ENCODE measurements at regions not wholly inside any gene's neighbourhood (a gene's known extent, or its start where the extent isn't known, plus 50 kb on each side); places are given as distances from the start of the nearest gene placed in this dataset.
"Not testable (repeated sequence)": the region's sequence is repeated elsewhere in the genome, so short reads cannot be mapped to it uniquely, and the experiment has no call there.

DNA sequence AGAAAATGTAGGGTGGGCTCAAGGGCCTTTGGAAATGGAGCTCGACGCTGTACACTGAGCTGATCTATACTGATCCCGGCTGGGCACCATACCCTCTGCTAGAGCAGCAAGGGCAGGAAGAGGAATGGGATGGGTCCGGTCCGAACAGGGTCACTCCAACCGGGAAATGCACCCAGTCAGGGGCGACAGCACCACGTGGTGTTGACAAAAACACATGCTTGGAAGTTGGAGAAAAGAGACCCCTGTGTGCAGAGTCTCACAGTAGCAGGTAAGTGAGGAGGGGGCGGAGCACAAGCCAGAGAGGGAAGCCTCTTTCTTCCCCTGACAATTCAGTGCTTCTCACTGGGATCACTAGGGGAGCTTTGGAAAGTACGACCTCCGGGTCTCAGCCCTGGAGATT lies 84.1 kb upstream of the ASB18 start:
- no peak for DNase-seq (ENCODE audit: low spot score)

DNA sequence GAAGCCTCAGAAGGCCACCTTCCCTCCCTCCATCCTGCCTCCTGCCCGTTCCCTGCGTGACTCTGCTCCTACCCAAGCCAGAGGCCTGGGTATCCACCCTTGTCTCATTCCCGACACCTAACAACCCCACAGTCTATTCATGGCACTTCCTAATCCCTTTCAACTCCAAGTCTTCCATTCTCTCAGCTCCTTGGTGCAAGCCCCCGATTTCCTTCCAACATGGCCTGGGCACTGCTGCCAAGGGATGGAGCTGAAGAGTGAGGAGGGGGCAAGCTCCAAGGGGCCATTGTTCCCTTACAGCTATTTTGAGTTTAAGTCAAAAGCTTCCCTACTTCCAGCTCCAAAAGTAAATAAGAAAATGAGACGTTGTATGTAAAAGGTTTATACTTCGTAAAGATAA lies 84.8 kb upstream of the ASB18 start:
- DNase-seq (ENCODE audit: low spot score): no peak

DNA sequence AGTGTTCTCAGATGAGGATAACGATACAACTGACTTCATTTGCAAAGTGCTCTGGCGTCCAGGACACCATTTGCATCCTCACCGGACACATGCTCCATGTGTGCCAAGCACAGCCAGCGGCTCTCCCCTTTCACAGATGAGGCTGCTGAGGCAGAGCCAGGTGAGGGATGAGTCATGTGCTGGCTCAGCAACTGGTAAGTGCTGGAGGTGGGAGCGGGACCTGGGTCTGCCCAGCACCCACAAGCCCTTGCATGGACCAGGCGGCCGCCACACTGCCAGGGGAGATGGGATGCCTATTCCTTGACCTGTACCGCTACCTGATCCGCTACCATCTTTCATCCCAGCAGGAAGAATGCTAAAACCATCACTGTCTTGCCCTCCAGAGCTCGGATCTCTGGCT lies 86.2 kb upstream of the ASB18 start:
- no peak for DNase-seq (ENCODE audit: low spot score)

DNA sequence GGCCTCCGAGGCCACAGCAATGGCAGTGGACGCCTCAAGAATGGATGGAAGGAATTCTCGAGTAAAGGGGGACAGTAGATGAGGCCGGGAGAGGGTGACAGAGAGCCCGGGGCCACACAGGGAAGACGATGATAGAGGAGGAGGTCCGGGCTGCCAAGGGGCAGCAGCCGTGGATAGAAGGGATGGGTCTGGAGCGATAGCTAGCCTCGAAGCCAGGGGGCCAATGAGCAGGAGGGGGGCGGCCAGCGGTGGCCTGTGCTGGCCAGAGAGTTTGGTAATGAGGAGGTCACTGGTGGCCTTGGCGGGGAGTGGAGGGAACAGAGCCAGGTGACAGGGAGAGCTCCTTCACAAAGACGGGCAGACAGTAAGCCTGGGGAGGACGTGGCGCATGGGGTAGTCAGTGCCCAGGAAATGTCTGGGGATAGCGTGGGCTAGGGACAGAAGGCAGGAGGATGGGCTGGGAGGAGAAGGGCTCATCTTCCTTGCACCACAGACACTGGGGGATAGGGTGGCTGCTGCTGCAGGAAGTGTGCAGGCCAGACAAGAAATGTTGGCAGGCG lies 87.8 kb upstream of the ASB18 start:
- no peak for DNase-seq (ENCODE audit: low spot score)

DNA sequence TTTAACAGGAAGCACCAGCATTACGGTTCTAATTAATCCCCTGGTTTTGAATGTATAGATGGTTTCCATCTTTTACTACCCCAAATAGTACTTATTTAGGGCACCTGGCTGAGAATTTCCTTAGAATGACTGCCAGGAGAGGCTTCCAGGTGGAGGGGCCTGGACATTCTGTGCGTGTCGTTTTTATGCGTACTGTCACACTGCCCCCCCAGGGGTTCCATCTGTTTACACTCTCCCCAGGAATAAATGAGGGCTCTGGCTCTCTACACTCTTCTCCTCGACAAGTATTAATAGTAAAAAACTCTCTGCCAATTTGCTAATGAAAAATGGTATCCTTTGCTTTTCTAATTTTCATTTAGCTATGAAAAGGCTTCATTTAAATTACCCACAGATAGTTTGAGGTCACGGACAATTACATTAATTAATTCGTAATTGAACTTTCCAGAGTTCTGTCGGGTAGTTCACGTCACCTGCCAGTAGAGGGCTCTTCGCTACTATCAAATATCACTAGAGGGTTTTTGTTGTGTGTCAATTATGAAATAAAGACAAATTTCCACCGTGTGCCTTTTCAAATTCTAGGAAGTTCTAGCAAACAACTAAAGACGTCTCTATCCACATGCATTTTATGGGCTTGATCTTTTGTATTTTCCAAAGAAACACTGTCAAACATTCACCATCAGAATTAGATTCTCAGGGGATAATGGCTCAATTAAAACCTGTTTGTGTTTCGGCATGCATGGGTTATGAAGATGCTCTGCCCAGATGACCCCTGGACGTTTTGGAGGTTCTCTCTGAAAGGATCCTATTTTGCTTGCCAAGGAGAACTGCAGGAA lies 88.8 kb upstream of the ASB18 start:
- DNase-seq (ENCODE audit: low spot score): peak; percentile 5

DNA sequence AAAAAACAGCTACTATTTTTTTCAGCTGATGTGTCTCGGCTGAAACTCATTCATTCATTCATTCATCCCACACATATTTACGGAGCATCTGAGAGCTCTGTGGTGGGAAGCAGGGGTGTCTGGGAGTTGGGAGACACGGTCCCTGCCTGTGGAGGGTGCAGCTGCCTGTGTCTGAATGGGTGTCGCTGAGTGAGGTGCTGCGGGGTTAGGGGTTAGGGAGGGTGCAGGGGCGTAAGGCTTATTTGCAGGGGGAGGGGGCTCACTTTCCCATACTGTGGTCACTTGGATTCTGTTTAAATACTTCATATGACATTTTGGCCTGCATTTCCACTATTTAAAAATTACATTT lies 89.4 kb upstream of the ASB18 start:
- no peak for DNase-seq (ENCODE audit: low spot score)

DNA sequence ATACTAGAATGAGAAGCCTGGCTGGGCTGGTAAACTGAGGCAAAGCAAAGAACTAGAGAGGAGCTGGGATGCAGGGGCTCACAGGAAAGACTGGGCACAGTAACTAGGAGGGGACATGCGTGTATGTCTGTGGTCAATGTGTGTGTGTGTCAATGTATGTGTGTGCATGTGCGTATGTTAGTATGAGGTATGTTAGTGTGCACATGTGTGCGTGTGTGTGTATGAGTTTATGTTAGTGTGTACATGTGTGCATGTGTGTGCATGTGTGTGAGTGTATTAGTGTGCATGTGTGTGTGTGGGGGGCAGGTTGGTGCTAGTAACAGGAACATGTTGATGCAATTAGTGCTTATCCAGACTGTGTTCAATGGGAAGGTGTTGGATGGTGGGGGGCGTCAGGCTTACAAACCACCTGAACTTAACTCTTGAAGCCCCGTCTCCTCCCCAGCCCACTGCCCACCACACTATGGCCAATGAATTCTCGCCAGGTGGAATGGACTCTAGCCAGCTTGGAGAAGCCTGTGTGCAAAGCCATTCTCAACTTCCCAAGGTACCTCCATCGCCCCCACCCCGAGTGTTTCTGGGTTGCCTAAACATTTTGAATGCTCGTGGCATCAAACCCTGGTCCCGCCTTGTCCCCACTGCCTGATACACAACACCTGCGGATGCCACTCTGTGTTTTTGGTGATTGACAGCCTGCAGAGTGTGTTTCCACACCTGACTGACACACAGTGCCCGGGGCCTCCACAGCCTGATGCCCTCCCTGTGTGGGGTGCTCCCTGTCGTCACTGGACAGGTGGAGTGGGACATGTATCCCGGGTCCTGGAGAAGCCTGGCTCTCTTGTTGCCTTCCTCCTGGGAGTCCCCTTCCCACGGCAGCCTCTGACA lies 90.1 kb upstream of the ASB18 start:
- DNase-seq (ENCODE audit: low spot score): no peak

DNA sequence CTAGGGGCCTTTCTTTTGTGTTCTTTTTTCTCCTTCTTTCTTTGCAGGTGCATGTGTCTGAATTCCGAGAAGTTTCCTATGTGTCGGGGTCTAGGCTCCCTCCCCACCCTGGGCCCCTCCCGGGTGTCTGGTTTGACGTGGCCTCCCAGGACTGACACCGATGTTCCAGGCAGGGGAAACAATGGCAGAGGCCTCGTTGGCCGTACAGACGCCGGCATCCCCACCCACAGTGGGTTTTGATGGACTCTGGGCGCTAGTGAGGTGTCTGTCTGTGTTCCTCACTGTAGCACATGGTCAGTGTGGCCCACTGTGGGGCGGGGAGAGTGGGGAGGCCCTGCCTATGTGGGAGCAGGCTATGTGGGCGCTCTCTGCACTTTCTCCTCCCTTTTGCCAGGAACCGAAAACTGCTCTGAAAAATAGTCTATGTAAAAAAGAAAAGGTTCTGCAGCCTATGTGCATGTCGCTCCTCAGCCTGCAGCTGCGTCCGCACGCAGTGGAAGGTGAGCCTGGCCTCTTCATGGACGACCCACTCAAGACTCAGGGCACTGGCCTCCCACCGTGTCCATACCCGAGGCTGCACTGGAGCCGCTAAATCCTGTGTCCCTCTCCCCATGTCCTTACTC lies 90.9 kb upstream of the ASB18 start:
- DNase-seq (ENCODE audit: low spot score): no peak

DNA sequence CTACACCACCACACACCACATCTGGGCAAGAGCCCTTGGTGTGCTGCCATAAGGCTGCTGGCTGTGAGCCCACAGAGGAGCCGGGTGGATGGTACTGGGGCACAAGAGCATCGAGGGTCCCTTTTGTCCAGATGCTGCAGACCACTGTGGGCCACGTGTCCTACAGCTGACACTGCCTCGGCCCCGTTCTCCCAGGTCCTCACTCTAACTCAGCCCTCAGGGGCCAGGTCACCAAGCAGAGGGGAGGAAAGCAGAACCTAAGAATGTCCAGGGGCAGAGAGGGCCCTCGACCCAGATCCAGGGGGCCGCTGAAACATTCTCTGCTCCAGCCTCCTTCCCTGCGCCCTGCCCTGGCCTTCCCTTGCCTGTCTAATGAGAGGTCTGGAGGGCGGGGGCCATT lies 91.7 kb upstream of the ASB18 start:
- no peak for DNase-seq (ENCODE audit: low spot score)

DNA sequence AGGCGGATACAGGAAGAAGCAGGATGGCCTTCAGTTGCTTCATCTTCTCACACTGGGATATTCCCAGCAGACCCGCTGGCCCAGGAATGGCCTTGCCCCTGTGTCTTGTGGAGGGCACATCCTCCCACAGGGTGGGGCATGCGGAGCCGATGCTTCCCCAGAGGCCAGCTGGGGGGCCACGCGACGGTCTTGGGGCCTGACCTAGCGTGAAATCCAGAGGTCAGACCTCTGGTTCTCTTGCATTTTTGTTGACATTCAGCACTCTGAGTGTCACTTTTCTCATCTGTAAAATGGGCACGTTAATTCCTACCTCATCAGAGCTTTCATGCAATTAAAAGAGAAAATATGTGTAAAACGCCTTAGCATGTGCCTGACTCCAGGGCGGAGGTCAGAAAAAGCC lies 92.1 kb upstream of the ASB18 start:
- not testable (repeated sequence) for DNase-seq (ENCODE audit: low spot score)

DNA sequence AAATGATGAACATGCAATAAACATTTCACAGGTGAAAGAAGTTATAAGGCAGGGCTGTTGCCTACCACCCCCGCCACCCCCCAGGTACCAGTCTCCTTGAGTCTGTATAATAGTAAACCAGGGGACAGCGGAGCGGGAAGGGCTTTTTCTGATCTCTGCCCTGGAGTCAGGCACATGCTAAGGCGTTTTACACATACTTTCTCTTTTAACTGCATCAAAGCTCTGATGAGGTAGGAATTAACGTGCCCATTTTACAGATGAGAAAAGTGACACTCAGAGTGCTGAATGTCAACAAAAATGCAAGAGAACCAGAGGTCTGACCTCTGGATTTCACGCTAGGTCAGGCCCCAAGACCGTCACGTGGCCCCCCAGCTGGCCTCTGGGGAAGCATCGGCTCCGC lies 94.3 kb upstream of the ASB18 start:
- DNase-seq (ENCODE audit: low spot score): not testable (repeated sequence)

DNA sequence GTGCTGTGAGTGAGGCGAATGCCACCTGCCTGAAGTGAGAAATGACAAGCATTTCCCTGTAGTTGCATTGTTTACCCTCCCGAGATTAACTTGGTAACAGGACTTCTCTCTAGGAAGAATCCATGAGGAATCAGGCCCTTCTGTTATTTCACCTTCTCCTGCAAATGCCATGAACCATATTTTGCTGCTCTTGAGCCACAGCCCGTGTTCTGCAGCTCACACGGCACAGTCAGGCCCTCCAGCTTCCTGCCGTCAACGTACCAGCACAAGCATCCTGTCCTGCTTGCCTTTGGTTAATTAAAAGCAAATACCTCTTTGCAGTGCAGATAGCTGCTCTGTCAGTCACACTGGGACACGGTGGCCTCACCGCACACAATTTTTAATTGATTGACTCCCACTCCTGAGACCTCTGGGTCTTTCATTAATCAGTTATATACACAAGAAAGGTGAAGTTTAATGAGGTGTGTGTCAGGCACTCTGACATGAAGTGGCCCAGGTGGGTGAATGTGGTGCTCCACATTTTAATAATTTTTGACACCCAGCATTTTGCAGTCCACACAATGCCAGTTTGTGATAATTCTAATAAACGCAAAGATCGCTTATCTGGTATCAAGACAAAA lies 95.3 kb upstream of the ASB18 start:
- no peak for DNase-seq (ENCODE audit: low spot score)

DNA sequence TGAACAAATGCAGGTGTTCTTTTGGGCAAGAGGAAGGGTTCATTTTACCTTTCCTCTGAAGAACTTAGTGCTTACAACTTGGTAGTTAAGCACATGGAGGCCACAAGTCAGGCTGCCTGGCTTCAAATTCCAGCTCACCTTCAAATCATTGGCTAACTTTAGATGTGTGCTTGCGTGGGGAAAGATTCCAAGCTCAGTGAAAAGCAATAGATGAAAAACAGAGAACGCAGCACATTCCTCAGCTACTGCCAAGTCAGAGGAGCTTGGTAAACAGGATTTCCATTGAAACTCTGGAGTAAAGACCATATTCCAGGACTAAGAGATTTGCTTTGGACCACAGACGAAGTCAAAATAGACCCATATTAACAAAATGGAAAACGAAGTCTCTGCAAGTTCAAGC lies 96.3 kb upstream of the ASB18 start:
- DNase-seq (ENCODE audit: low spot score): no peak

DNA sequence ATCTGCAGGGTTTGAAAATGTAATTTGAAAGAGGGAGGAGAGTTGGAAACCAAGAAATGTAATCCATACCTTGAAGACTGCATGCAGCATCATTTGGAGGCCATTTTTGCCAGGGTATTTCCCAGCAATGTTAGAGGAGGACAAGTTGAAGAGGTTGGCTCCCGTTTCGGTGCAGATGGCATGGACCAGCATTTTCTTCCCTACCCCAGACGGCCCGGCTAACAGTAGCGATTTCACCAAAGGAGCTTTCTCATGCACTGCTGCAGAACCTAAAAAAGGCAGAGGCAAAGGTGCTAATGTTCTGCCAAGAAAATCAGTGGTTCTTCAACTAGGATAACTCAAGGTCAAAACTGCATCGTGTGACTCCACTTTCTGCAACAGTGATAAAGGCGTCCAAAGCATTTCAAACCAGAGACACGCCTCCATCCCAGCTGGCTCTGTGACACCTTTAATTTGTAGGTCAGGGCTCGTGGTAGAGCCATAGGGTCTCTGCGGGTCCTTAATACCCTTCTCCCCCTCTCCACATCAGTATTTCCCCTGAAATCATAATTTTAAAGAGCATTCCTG lies 99.6 kb upstream of the ASB18 start:
- no peak for DNase-seq (ENCODE audit: low spot score)

DNA sequence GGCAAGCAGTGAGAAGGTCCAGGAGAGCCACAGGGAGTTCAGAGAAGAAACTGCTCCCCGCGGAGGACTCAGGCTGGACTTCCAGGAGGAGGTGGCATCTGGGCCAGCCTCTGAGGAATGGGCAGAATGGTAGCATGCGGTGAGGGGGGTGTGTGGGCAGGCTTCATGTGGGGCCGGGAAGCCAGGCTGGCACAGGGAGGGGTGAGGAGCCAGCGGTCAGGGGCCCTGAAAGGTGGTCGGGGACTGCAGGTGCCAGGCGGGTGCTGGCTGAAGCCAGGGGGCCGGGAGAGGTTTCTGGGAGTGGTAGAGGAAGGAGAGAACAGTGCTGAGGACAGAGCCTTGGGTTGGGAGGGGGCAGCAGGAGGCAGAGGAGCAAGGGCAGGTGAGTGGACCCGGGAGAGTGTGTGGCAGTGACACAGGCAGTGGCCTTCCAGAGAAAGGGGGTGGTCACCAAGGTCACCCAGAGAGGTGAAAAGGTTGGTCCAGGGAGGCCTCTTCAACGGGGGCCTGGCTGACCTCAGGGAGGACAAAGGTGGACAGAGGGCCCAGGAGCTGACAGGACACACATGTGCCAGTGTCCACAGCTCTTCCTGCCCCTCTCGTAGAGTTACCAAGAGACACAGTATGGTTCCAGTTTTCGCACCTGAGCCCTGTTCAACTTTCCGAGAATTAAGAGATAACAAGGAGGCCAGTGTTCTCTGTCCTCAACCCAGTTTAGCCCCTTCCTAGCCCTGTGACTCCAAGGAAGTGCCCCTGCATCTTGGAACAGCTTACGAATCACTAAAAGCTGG lies 101.2 kb upstream of the ASB18 start:
- no peak for DNase-seq (ENCODE audit: low spot score)

DNA sequence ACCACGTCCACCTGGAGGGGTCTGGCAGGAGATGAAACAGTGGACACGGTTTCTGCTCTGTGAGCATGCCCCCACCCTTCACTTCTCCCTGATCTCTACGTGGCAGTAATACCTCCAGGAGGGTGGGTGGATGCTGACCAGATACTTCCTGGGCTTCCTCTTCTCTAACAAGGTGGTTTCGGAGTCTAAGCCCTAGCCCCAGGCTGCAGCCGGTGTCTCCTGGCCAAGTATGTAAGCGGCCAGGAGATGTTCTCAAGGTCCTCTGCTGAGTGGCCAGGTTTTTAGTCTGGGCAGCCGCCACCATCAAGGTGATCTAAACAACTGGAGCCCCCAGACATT lies 101.8 kb upstream of the ASB18 start:
- DNase-seq (ENCODE audit: low spot score): no peak

DNA sequence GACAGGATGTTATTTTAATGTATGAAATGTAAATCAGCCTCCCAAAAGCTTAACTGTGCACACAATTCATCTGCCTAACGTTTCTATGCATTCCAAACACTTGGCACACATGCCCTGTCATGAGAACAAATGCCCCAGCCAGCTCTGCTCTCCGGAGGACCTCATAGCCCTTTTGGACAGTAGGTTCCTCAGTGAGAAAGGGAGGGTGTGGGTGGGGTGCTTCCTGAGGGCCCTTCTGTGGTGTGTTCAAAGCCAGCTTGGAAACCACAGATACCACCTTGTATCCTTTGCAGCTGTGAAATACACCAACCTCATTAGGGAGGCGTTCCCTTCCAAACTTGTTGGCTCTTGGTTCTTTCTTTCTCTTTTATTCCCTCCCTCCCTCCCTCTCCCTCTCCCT lies 102.2 kb upstream of the ASB18 start:
- no peak for DNase-seq (ENCODE audit: low spot score)

DNA sequence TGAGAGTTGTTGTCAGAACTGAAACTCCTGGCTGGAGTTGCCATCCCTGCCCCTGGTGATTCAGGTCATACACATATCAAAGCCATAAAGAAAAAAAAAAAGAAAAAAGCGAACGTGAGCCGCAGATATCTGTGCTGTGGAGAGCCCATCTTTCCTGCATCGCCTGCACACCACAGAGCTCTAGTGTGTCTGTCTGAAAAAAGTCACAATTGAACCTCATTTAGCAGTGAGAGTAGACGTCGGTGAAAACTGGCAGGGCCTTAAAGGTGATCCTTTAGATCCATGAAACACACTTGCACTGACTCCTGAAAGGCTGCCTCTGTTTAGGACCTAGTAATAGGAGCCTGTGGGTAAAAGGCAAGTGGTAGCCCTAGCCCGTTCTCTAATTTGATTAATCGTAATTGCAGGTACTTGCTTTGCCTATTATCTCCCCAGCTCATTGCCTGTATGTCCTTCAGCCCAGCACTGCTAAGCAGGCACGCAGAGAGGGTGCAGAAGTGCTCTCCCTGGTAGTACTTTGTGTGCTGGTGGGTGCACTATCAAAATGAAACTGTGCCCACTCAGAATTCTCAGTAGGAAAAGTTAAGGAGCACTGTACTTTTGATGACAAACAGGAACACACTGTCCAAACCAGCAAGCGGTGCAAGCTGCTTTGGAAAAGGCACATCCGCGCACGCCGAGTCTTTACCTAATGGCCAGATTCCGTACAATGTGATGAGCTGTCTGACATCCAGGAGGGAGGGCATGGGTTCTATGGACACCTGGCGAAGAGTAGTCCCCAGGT lies 103.5 kb upstream of the ASB18 start:
- DNase-seq (ENCODE audit: low spot score): no peak

DNA sequence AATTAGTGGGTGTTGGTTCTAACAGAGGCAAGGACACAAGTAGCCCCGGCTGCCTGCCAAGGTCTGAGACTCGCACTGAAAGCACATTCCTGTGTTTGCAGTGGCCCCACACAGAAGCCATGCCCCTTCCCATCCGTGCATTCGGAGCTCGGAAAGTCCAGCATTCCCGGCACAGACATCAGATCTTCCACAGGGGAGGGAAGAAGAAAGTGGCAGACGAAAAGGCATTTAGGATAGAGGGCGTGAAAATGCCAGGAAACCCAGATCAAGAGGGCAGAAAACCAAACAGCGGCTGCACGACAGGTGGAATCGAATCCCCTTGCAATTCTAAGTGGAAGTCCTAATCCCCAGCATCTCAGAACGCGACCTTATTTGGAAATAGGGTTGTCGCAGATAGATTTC lies 105.5 kb upstream of the ASB18 start:
- DNase-seq (ENCODE audit: low spot score): no peak

DNA sequence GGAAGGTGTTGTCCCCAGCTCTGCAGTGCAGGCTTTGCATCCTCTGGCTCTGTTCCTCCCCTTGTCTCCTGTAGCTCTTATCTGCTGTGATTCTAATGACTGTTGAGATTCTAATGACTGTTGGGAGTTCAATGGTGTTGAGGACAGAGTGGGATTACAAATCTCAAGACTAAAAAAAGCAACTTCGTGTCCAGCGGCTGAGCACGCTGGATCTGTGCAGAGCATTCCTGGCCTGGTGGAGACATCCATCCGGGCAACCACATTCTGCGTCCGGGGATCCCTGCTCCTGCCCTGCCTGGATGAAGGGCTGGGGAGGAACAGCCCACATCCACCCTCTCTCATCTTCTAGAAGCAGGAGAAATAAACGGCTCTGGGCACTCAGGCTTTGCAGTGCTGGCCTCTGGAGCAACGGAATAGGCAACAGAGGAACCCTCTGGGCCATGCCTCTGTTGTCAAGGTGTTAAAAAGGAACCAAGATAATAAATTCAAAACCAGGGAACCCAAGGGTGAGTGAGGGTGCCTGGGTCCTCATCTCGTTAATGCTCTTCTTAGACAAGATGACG lies 106.7 kb upstream of the ASB18 start:
- DNase-seq (ENCODE audit: low spot score): no peak
